22Rv1 (cell line): ENCODE measurements at regions not wholly inside any gene's neighbourhood (a gene's known extent, or its start where the extent isn't known, plus 50 kb on each side); places are given as distances from the start of the nearest gene placed in this dataset.

Source experiments
- ZFX ChIP-seq: fragments of 450-650 bp; IDR thresholded peaks from 2 replicates; pipeline ENCODE4 v1.6.1; 2017; ENCODE audit warnings: antibody characterized with exemption, borderline replicate concordance
- TF ChIP-seq, protein P1 (sequence below): fragments of 450-650 bp; IDR thresholded peaks from 2 replicates; pipeline ENCODE4 v1.5.1; 2017; ENCODE audit warnings: mild to moderate bottlenecking

DNA sequence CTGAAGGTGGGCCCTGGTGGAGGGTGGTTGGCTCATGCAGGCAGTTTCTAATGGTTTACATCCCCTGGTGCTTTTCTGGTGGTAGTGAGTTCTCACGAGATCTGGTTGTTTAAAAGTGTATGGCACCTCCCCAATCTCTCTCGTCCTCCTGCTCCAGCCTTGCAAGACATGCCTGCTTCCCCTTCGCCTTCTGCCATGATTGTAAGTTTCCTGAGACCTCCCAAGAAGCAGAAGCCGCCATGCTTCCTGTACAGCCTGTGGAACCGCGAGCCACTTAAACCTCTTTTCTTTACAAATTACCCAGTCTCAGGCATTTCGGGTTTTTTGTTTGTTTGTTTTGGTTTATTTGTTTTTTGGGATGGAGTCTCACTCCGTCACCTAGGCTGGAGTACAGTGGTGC lies 173.2 kb downstream of the MN1 start:
- TF ChIP-seq, protein P1, sequence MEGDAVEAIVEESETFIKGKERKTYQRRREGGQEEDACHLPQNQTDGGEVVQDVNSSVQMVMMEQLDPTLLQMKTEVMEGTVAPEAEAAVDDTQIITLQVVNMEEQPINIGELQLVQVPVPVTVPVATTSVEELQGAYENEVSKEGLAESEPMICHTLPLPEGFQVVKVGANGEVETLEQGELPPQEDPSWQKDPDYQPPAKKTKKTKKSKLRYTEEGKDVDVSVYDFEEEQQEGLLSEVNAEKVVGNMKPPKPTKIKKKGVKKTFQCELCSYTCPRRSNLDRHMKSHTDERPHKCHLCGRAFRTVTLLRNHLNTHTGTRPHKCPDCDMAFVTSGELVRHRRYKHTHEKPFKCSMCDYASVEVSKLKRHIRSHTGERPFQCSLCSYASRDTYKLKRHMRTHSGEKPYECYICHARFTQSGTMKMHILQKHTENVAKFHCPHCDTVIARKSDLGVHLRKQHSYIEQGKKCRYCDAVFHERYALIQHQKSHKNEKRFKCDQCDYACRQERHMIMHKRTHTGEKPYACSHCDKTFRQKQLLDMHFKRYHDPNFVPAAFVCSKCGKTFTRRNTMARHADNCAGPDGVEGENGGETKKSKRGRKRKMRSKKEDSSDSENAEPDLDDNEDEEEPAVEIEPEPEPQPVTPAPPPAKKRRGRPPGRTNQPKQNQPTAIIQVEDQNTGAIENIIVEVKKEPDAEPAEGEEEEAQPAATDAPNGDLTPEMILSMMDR: no peak
- no peak for TF ChIP-seq ZFX
